ENCODE measurements at regions not wholly inside any gene's neighbourhood (a gene's known extent, or its start where the extent isn't known, plus 50 kb on each side); places are given as distances from the start of the nearest gene placed in this dataset.

GRCh38 chr6:51107769-51108203, 289.1 kb downstream of the TFAP2B start:
- TF ChIP-seq CTCF (IDR thresholded peaks at IDR 0.05; ENCODE audit: low read depth, low read length, poor library complexity, severe bottlenecking) (no peak), EZH2phosphoT487 (IDR thresholded peaks at IDR 0.05; ENCODE audit: borderline replicate concordance, low read length) (no peak)
